ENCODE measurements at regions not wholly inside any gene's neighbourhood (a gene's known extent, or its start where the extent isn't known, plus 50 kb on each side); places are given as distances from the start of the nearest gene placed in this dataset.

DNA sequence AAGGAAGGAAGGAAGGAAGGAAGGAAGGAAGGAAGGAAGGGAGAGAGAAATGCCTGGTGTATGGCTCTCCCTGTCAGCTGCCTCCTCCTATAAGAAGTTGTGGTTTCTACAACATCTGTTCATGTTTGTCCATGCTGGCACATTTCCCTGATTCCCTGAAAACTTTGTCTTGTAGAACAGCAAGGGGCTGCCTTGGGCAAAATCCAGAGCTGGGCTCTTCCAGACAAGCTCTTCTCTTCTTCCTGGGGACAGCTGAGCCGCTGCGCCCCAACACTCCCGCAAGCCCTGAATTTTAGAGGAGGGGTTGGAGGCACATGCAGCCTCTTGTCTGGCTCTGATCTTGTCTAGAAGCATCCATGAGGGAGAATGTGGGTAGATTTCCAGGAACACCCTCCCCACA lies 282.0 kb upstream of the ADARB2 start:
- no peak for DNase-seq (ENCODE audit: low read depth)

DNA sequence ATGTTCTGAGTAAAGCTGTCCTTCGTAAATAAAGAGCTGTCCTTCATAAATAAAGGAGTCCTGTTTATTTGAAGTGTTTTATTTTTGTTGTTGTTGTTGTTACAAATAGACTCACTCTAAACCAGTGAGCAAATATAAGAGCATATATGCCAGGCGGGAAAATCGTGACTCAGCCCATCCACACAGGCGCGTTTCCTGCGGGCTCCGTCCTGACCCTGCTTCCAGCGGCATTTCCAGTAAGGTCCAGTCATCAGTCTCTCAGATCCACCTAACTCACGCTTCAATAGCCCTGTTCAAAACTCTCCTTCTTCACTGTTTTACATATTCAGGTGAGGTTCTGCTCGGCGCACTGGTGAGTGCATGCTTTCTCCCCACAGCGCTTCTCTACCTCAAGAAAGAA lies 277.2 kb upstream of the ADARB2 start:
- DNase-seq (ENCODE audit: low read depth) = no peak

DNA sequence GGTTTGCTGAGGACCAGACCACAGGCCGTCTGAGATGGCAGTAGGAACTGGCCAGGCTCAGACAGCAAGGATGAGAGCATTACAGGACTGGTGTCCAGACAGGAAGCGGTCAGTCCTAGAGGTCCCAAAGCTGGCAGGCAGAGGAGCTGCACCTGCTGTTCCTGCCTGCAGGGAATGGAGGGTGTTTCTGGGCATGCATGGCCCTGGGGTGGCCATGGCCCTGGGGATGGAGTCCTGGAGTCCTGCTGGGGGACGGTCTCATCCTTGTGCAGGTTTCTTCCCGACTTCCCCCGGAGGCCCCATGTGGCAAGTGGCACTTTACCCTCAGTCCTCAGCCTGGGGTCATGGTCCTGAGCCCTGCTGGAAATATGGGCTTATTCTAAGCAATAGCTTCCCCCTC lies 274.9 kb upstream of the ADARB2 start:
- DNase-seq (ENCODE audit: low read depth) = no peak

DNA sequence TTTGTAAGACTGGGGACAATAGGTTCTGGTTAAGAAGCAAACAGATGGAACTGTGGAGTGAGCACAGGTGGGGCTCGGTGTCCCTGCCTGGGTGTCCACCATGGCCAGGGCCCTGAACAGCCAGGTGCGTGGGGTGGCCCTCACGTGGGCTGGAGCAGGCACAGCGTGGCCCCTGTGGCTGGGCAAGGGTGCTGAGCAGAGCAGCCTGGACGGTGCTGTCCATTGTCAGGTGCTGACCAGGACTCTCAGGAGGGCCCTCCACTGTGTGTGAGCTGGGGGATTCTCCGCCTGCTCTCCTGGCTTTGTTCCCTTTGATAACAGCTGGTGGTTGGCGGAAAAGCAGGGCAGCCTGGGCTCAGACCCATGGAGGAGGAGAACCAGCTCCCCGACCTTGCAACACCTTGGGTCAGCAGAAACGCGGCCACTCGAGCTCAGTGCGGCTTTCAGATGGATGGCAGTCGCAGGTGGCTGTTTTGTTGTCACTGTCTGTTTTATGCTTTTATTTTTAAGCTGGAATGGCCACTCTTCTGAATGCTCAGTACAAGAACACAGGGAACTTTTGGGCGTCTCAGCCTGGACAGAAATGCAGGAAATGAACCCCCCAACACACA lies 273.9 kb upstream of the ADARB2 start:
- no peak for DNase-seq (ENCODE audit: low read depth)

DNA sequence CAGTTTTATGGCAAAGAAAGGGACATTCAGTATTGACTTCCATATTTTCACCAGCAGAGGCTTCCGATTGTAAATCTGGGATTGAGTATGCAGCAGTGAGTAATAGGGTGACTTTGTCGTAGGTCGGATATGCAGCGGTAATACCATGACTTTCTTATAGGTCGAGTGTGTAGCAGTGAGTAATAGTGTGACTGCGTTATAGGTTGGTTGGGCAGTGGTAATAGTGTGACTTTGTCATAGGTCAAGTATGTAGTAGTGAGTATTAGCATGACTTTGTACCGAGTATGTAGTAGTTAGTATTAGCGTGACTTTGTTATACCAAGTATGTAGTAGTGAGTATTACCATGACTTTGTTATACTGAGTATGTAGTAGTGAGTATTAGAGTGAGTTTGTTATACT lies 268.2 kb upstream of the ADARB2 start:
- no peak for DNase-seq (ENCODE audit: low read depth)

DNA sequence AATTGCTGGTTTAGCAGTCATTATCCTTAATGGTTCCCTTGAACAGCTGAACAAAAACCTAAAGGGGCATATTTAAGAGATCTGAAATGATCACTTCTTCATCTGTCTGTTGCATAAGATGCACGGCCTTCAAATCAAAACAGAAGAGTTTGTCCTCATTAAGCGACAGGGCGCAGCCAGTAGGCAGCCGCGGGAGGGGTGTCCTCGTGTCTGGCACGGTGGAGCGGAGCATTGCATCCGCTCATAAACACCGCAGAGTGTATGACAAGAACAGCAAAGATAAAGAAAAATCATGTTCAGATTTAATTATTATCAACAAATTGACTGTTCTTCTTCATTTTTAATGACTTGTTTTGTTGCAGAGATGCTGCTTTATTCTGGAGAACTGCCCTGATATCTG lies 255.6 kb upstream of the ADARB2 start:
- DNase-seq (ENCODE audit: low read depth) = no peak

DNA sequence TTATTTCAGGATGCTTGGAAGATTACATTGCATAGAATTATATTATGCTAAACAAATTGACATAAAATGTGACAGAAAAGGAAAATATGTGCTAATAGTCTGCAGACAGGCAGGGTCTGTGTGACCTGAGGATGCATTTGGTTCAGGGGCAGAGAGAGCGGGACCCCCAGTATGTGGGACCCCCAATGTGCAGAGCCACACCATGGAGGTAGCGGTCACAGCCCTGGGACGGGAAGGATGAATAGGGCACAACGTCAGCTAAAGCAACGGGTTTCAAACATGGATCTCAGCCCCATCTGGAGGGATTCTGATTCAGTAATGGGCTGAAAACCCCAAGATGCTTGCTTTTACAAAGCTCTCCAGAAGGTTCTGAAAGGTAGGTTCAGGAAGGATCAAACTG lies 251.8 kb upstream of the ADARB2 start:
- no peak for DNase-seq (ENCODE audit: low read depth)

DNA sequence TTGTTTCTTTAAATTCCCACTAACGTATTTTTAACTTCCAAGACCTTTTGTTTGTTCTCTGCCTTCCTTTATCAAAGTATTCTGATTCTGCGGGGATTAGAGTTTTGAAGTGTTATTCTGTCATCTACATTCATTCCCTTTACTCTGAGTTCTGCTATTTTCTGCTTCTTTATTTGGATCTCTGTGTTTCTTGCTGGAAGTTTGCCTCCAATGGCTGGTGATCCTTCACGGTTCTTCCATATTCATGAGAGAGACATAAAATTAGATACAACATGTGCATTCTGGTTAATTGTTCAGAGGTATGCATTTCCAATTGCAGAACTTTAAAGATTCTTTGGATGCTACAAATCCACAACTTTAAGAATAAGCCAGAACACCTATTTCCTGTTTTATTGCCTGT lies 244.7 kb upstream of the ADARB2 start:
- no peak for DNase-seq (ENCODE audit: low read depth)

DNA sequence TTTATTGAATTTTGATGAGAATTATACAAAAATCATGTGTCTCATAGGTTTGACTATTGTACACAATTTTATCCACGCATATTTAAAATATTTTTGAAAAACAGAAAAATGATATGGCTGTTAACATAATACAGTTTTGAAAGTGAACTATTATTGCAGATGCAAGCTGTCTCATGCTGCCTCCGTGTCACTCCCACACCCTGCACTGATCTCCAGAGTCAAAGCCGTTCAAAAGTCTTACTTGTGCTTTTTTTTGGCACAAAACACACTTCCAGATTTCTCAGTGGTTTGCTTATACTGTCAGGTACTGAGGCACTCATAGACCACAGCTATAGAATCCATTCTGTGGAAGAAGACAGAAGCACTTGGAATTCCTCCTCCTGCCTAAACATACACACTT lies 243.1 kb upstream of the ADARB2 start:
- no peak for DNase-seq (ENCODE audit: low read depth)

DNA sequence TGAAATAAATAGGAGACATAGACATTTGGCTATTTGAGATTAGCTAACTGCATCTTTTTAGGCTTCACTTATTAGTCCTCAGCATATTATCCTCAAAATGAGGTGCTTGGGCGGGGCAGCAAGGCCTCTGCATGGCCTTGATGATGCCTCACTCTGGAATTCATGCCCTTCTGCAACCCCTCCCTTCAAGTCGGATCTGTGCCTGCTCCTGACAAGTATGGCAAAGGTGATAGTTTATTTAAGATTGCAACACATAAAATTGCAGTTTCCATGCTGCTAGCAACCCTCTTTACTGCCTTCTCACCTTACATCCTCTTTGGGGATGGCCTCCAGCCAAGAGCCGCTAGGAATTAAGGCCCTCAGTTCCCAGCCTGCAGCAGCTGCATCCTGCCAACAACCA lies 241.3 kb upstream of the ADARB2 start:
- no peak for DNase-seq (ENCODE audit: low read depth)

DNA sequence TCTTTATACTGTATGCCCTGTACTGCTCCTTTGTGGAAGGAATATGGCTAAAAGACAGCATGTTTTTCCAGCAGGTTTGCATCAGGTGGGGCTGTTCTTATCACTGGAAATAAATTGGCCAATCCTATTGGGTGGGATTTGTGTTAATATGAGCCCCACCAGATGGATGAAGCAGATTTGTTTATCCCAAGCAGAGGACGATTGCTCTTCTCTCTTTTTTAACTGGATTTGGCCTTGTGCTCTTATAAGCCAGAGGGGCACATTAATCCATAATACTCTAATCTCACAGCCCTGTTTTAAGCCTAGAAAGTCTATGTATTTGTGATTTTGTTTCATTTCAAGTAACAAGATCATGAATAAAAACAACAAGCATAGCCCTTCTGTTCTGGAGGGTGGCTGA lies 240.1 kb upstream of the ADARB2 start:
- DNase-seq (ENCODE audit: low read depth) = no peak

DNA sequence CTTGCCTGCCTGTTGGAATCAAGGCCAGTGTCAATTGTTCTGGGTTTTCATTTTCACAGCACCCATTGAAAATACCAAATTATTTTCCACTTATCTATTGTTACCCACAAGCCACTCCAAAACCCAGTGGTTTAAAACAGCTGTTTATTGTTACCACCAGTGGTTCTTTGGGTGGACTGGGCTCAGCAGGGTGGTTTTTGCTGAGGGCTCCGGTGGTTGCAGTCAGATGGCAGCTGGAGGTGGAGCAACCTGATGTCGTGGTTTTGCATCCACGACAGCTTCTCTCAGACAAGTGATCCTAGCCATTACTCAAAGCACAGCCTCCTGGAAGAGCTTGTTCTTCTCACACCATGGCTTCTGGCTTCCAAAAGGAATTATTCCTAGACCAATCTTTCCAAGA lies 235.1 kb upstream of the ADARB2 start:
- DNase-seq (ENCODE audit: low read depth) = no peak

DNA sequence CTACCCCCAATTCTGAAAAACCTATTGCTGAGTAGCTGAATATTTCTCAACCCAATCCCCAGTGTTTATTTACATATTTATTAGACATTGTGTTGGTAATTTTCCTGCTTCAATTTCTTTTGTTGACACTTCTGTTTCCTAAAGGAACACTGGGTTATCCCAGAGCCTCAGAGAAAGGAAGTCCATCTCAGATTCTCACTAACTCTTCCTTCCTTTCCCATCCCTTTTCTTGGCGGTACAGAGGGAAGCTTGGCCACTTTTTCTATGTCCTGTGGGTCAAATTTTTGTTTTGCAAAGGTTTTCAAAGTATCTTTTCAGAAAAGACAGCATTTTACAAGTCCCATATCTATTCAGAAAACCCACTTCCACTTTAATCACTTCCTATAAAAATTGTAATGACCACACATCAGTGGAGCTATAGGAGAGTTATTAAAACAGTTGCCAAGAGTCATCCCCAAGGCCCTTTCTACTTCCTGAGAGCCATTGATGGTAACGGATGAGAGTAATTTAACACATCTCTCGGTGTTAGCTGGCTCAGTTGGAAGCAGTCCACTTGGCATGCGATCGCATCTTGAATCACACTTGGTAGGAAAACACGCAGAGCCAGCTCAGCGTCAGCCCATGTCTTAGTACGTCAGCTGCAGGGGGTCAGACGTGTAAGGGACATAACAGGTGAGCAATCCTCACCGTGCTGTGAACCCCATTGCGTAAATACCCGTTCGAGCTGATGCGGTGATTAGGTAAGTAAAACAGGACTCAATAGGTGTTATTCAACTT lies 231.1 kb upstream of the ADARB2 start:
- DNase-seq (ENCODE audit: low read depth) = no peak

DNA sequence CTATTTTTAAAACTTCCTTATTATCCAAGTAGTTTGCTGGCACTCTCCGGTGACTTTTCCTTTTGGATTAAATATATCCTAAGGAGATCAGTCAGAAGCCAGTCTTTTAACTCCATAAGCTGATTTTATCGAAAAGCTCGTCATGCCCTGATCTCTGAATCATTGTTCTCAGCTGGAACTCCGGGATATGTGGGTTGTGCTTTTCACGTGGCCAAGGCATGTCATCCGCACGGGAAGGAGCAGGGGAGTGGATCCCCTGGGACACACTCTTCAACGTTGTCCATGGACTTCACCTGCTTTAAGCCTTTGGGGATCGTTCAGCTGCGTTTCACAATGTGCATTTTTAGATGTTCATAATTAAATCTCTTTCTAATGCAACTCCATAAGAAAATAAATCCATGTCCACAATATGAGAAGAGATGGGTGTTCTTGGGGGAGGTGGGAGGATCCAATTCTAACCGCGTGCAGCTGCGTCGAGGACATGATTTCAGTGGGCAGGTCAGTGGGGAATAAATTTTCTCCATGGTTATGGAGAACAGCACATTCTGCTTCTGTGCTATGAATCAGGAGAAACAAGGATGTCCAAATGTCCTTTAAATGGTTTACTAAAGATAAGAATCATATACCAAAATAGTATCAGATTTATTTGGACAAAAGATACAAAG lies 229.5 kb upstream of the ADARB2 start:
- no peak for DNase-seq (ENCODE audit: low read depth)

DNA sequence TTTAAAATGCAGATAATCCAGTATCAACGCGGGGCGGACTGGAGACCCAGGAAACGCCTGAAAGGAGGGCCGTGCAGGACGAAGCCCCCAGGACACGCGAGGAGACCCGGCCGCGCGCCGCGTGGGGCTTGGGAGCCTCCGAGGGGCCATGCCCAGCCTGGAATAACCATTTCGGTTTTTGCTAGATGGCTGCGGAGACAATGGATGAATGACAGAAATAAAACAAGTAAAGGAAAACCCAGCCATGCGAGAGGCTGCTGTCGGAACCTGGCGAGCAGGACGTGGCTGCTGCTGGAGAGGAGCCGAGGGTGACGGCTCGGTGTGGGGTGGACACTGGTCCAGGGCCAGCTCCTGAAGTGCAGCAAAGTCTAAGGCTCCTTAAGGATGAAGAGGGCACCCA lies 227.2 kb upstream of the ADARB2 start:
- DNase-seq (ENCODE audit: low read depth) = no peak

DNA sequence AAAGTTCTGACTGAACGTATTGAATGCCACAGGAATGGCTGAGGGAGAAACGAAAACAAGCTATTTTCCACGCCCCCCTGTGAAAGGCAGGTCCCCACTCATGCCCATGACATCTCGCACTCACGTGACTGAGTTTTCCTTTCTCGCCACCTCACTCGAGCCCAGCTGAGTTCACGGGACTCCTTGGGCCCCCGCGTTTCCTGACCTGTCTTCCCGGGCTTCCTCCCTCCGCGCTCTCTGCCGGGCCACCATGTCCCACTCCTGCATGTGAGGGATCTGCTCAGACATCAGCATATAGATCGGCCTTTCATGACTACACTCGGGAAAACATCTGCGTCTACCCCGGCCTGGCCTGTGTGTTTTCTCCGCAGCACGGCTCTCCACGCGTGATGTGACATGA lies 226.0 kb upstream of the ADARB2 start:
- DNase-seq (ENCODE audit: low read depth) = no peak

DNA sequence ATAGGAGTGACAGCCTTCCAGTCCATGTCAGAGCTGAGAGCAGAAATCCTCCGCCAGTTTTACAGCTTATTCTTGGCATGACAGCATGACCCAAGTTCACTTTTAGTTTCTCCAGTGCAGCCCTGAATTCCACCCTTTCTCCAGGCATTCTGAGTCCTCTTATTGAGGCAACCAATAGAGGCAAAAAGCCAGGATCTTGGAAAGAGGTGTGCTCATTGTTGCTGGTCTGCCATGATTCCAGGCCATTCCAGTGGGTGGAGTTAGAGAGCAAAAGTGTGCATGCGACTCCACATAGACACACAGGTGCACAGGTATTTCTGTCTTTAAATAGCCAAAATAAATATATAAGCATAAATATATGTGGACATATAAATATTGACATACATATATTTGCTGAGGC lies 224.7 kb upstream of the ADARB2 start:
- no peak for DNase-seq (ENCODE audit: low read depth)

DNA sequence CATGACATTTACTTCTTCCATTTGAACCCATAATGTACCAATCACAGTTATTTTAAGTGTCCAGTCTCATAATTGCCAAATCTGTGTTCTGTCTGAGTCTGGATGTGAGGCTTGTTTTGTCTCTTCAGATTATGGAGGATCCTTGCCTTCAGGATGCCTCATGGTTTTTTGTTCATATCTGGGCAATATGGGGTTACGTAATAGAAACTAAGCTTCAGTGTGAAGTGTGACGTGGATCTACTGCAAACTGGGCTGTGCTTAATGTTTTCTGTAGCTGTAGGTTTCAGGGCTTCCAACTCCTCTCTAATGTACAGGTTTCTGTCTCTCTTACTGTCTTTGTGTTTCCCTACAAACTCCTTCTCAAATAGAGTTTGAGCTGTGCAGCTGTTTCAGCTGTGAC lies 223.7 kb upstream of the ADARB2 start:
- no peak for DNase-seq (ENCODE audit: low read depth)

DNA sequence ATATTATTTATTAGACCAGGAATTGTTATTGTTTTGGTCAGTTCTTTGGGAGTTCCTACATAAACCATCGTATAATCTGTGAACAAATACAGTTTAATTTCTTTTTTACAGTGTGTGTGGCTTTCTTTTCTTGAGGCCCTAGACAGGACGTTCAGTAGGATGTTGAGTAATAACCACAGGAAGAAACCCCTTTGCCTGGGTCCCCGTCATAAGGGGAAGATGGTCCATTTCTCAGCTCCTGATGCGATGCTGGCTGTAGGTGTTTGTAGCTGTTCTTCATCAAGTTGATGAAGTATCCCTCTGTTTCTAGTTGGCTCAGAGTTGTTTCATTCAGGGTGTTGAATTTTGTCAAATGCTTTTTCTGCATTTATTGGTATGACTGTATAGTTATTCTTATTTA lies 219.7 kb upstream of the ADARB2 start:
- no peak for DNase-seq (ENCODE audit: low read depth)

DNA sequence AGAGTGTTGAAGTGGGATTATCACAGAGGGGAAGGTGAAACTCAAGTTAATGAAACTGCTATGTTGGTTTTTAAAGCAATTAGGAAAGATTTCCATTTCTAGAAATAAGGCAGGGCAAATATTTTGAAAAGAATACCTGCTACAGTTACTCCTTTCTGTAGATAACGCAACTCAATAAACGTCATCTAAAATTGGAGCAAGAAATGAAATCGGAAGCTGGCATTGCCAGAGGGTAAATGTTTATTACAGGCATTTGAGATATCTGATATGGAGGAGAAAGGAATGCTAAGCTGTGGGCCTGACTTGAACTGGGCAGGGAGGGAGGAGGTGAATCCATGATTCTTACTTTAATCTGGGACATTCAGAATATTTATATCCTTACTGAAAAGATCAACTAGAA lies 217.0 kb upstream of the ADARB2 start:
- DNase-seq (ENCODE audit: low read depth) = no peak

DNA sequence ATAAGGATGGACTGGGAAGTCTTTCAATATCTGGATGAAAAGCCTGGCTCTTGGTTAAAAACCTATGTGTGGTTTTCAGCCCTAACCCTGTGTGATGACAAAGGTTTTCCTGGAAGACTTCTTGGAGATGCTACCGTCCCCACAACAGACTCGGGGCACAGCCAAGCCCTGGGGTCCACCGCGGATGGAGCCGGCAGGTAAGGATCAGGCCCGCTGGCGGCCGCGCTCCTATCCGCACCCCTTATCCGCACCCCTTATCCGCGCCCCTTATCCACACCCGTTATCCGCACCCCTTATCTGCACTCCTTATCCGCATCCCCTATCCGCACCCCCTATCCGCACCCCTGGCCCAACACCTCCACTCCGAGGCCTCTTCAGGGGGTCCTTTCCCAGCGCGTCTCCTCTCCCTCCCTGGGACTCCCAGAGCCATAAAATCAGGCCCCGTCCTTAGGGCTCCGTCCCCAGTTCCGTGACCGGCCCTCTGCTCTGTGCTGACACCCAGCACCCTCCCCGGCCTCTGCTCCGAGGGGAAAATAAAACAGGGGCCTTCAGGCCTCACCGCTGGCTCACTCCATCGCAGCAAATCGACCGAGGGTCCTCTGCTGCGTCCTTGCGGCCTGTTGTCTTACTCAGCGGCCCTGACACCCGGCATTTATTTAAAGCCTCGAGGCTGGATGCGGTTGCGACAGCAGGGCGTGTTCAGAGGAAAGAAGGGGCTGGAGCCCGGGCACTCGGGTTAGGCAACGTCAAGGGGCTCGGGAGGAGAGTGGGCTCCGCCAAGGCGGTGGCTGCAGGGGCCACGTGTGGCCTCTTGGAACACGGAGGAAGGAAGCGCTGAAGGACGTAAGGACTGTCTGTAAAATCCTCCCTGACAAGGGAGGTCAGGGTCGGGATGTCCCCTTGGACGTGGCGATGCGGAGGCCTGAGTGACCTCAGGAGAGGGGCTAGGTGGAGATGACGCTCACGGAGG lies 215.1 kb upstream of the ADARB2 start:
- DNase-seq (ENCODE audit: low read depth) = no peak

DNA sequence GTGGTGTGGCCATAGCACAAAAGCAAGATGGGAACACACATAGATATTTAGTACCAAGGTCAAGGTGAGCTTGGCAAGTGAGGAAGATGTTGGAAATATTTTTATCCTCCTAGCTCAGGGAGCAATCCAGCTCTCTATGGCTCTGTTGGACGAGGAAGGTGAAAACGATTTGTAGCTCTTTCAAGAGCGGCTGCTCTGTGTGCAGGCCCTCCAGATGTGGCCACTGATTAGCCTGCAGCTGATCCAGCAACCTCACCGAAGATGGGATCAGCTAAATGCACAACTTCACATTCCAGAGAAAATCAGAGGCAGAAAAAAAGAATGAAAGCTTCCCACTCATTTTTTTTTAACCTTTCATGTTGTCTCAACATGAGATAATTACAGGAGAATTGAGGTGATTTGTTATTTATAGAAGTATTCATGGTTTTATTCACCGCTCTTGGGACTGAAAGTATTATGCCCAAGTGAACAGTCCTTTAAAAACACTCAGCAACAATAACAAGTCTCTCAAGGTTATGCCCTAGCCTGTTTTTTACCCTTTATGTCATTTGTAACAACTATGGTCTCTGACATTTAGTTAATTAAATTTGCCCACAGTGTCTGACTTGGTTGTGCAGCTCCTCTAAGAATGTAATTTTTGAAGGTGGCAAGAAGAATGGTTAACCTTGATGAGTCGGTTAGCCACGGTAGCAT lies 213.6 kb upstream of the ADARB2 start:
- no peak for DNase-seq (ENCODE audit: low read depth)

Data from stimulated activated CD8-positive, alpha-beta memory T cell treated with anti-CD3 and anti-CD28 coated beads, Interleukin-15, amount 100 ng/mL, for 24 hours (primary cell).